Neural progenitor cell (in vitro differentiated cells): ENCODE measurements at regions not wholly inside any gene's neighbourhood (a gene's known extent, or its start where the extent isn't known, plus 50 kb on each side); places are given as distances from the start of the nearest gene placed in this dataset.

Source experiments
- DNase-seq: peaks from one replicate; pipeline ENCODE4 v3.0.0-alpha.2; 2016; ENCODE audit warnings: low spot score
- H2AFZ ChIP-seq: fragments of 200-600 bp; sonication (generic); replicated peaks from 2 replicates; pipeline ENCODE4 v1.6.1; 2016; ENCODE audit warnings: antibody characterized with exemption
- H3F3A ChIP-seq: fragments of 200-600 bp; sonication (generic); 2 replicates; pipeline ENCODE4 v1.6.1; 2016; ENCODE audit warnings: antibody characterized with exemption, low read depth
- H3K27ac ChIP-seq: fragments of 200-600 bp; sonication (generic); 2 replicates; pipeline ENCODE4 v1.5.1; 2016; ENCODE audit warnings: mild to moderate bottlenecking
- H3K27me3 ChIP-seq: fragments of 200-600 bp; sonication (generic); 2 replicates; pipeline ENCODE4 v1.6.1; 2016; ENCODE audit warnings: mild to moderate bottlenecking, moderate library complexity
- H3K36me3 ChIP-seq: fragments of 200-600 bp; sonication (generic); 2 replicates; pipeline ENCODE4 v1.5.1; 2016
- H3K4me1 ChIP-seq: fragments of 200-600 bp; sonication (generic); 2 replicates; pipeline ENCODE4 v1.6.1; 2016; ENCODE audit warnings: mixed run types
- H3K4me2 ChIP-seq: fragments of 200-600 bp; sonication (generic); 2 replicates; pipeline ENCODE4 v1.6.1; 2016
- H3K4me3 ChIP-seq: fragments of 200-600 bp; sonication (generic); 2 replicates; pipeline ENCODE4 v1.5.1; 2016
- H3K79me2 ChIP-seq: fragments of 200-600 bp; sonication (generic); 2 replicates; pipeline ENCODE4 v1.6.1; 2016; ENCODE audit warnings: low read depth
- H3K9ac ChIP-seq: fragments of 200-600 bp; sonication (generic); 2 replicates; pipeline ENCODE4 v1.6.1; 2016
- H3K9me3 ChIP-seq: fragments of 200-600 bp; sonication (generic); 2 replicates; pipeline ENCODE4 v1.5.1; 2016; ENCODE audit warnings: low read depth
- H4K20me1 ChIP-seq: fragments of 200-600 bp; sonication (generic); 2 replicates; pipeline ENCODE4 v1.6.1; 2016; ENCODE audit warnings: low read depth
- H3K27ac Mint-ChIP-seq: 3 replicates; pipeline ENCODE4 v1.8.0; 2021; ENCODE audit warnings: mixed read lengths
- H3K27me3 Mint-ChIP-seq: 2 replicates; pipeline ENCODE4 v1.8.0; 2022; ENCODE audit warnings: low read depth, mild to moderate bottlenecking, inconsistent platforms, moderate library complexity, mixed read lengths; ENCODE audit not compliant: insufficient read depth
- H3K36me3 Mint-ChIP-seq: 3 replicates; pipeline ENCODE4 v1.8.0; 2021; ENCODE audit warnings: mixed read lengths
- H3K4me1 Mint-ChIP-seq: 3 replicates; pipeline ENCODE4 v1.8.0; 2021; ENCODE audit warnings: mixed read lengths
- H3K4me3 Mint-ChIP-seq: 3 replicates; pipeline ENCODE4 v1.8.0; 2021; ENCODE audit warnings: mild to moderate bottlenecking, moderate library complexity, mixed read lengths
- H3K9me3 Mint-ChIP-seq: 3 replicates; pipeline ENCODE4 v1.8.0; 2020; ENCODE audit warnings: mixed read lengths
- EZH2 ChIP-seq: fragments of 200-600 bp; sonication (generic); IDR thresholded peaks from 2 replicates; pipeline ENCODE4 v1.6.1; 2017; ENCODE audit warnings: antibody characterized with exemption, mild to moderate bottlenecking, moderate library complexity
- EZH2phosphoT487 ChIP-seq: fragments of 200-600 bp; sonication (generic); IDR thresholded peaks from 2 replicates; pipeline ENCODE4 v1.6.1; 2017; ENCODE audit warnings: antibody characterized with exemption
- TF ChIP-seq, protein P1 (sequence below): fragments of 200-600 bp; sonication (generic); IDR thresholded peaks from 2 replicates; pipeline ENCODE4 v1.5.1; 2017; ENCODE audit warnings: antibody characterized with exemption, mild to moderate bottlenecking

GRCh38 chr12:47547077-47547476 lies 158.8 kb downstream of the RPAP3 start:
- H3K27ac Mint-ChIP-seq = no peak overlapping the region
- H3K36me3 ChIP-seq = no peaks in the 10 kb centered on the region
- H3K27ac ChIP-seq = no peak overlapping the region
- no peak overlapping the region for H3K4me2 ChIP-seq
- no peak overlapping the region for H3K4me3 ChIP-seq
- no peak overlapping the region for H2AFZ ChIP-seq
- H3K9ac ChIP-seq = no peak overlapping the region
- H3K9me3 ChIP-seq = no peaks in the 10 kb centered on the region
- H3F3A ChIP-seq = no peaks in the 10 kb centered on the region
- DNase-seq = peak; percentile 16
- H3K27me3 Mint-ChIP-seq = peaks cover 7% of the 10 kb centered on the region
- no peak overlapping the region for H3K4me3 Mint-ChIP-seq
- H3K36me3 Mint-ChIP-seq = no peaks in the 10 kb centered on the region
- TF ChIP-seq, protein P1, sequence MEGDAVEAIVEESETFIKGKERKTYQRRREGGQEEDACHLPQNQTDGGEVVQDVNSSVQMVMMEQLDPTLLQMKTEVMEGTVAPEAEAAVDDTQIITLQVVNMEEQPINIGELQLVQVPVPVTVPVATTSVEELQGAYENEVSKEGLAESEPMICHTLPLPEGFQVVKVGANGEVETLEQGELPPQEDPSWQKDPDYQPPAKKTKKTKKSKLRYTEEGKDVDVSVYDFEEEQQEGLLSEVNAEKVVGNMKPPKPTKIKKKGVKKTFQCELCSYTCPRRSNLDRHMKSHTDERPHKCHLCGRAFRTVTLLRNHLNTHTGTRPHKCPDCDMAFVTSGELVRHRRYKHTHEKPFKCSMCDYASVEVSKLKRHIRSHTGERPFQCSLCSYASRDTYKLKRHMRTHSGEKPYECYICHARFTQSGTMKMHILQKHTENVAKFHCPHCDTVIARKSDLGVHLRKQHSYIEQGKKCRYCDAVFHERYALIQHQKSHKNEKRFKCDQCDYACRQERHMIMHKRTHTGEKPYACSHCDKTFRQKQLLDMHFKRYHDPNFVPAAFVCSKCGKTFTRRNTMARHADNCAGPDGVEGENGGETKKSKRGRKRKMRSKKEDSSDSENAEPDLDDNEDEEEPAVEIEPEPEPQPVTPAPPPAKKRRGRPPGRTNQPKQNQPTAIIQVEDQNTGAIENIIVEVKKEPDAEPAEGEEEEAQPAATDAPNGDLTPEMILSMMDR = peak; percentile 49
- no peak for TF ChIP-seq EZH2phosphoT487
- no peaks in the 10 kb centered on the region for H3K9me3 Mint-ChIP-seq
- no peaks in the 10 kb centered on the region for H3K4me1 ChIP-seq
- no peaks in the 10 kb centered on the region for H3K79me2 ChIP-seq
- no peaks in the 10 kb centered on the region for H4K20me1 ChIP-seq
- no peaks in the 10 kb centered on the region for H3K4me1 Mint-ChIP-seq
- no peaks in the 10 kb centered on the region for H3K27me3 ChIP-seq

DNA sequence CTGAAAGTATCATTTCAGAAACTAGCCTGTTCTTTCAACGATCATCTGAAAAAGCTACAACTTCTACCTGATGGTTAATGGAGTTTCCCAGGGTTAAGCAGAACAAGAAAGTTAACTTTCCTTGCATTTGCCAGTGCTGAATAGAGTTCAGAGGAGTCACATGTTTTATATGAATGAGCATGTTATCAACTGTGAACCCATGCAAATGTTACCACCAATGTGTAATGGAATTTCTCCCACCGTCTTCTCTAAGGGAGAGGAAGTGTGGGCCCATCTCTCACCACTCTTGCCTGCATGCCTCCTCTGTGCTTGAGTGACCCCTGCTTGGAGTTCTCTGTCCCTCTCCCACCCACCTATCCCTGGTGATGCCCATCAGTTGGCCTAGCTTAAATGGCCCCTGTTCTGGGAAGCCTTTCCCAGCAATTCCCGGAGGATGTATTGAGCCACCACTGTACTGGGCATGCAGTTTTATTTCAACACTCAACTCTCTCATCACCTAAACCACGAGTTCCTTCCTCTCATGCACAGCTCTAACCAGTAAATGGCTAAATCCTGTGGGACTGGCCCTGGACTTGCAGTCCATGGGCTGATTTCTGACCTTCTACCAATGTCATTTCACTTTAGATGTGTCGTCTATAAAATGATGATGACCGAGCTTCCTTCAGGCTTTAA lies 159.8 kb downstream of the RPAP3 start:
- Histone ChIP-seq H3K4me1 (no peaks in the 10 kb centered on the region), H3K4me3 (no peak overlapping the region), H2AFZ (no peak overlapping the region), H3K36me3 (no peaks in the 10 kb centered on the region), H3F3A (no peaks in the 10 kb centered on the region), H3K4me2 (no peak overlapping the region), H4K20me1 (no peaks in the 10 kb centered on the region), H3K9ac (no peak overlapping the region), H3K27ac (no peak overlapping the region), H3K27me3 (no peaks in the 10 kb centered on the region), H3K79me2 (no peaks in the 10 kb centered on the region), H3K9me3 (no peaks in the 10 kb centered on the region)
- H3K36me3 Mint-ChIP-seq = no peaks in the 10 kb centered on the region
- no peak overlapping the region for H3K27ac Mint-ChIP-seq
- H3K4me1 Mint-ChIP-seq = no peaks in the 10 kb centered on the region
- DNase-seq = no peak
- no peaks in the 10 kb centered on the region for H3K9me3 Mint-ChIP-seq
- no peak for TF ChIP-seq EZH2
- TF ChIP-seq EZH2phosphoT487 = no peak
- TF ChIP-seq, protein P1 = no peak
- H3K27me3 Mint-ChIP-seq = peaks cover 7% of the 10 kb centered on the region
- H3K4me3 Mint-ChIP-seq = no peak overlapping the region

DNA sequence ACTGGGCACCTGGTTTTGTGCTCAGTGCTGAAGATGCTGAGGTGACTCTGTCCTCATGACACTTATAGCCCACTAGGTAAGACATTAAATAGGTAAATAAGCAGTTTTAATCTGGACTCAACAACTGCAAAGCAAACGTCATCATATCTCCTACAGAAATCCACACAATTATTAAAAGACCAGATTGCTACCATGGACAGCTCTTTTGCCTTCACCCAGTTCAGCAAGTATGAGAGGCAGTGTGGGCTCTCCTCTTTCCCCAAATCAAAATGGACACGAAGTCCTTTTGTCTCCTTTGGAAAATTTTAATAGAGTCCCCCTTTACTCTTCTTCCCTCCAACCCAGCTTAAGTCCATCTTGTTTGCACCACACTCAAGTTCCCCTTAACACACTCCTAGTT lies 171.1 kb downstream of the RPAP3 start:
- H2AFZ ChIP-seq = no peak overlapping the region
- H3K9me3 ChIP-seq = no peaks in the 10 kb centered on the region
- H3F3A ChIP-seq = no peaks in the 10 kb centered on the region
- H3K79me2 ChIP-seq = no peaks in the 10 kb centered on the region
- no peak for DNase-seq
- no peak overlapping the region for H3K4me3 ChIP-seq
- Mint-ChIP-seq H3K4me3 (no peak overlapping the region), H3K36me3 (no peaks in the 10 kb centered on the region), H3K4me1 (no peaks in the 10 kb centered on the region), H3K27ac (no peak overlapping the region), H3K27me3 (peaks cover 4% of the 10 kb centered on the region), H3K9me3 (peaks cover 11% of the 10 kb centered on the region)
- TF ChIP-seq, protein P1 = no peak
- TF ChIP-seq EZH2phosphoT487 = no peak
- TF ChIP-seq EZH2 = no peak
- H3K4me2 ChIP-seq = no peak overlapping the region
- no peak overlapping the region for H3K27ac ChIP-seq
- H3K27me3 ChIP-seq = no peaks in the 10 kb centered on the region
- H4K20me1 ChIP-seq = no peaks in the 10 kb centered on the region
- no peaks in the 10 kb centered on the region for H3K4me1 ChIP-seq
- no peaks in the 10 kb centered on the region for H3K36me3 ChIP-seq
- H3K9ac ChIP-seq = no peak overlapping the region
